ENCODE measurements at regions not wholly inside any gene's neighbourhood (a gene's known extent, or its start where the extent isn't known, plus 50 kb on each side); places are given as distances from the start of the nearest gene placed in this dataset.
A peak's percentile ranks its signal among the peaks of the same experiment; 100 is the strongest.

DNA sequence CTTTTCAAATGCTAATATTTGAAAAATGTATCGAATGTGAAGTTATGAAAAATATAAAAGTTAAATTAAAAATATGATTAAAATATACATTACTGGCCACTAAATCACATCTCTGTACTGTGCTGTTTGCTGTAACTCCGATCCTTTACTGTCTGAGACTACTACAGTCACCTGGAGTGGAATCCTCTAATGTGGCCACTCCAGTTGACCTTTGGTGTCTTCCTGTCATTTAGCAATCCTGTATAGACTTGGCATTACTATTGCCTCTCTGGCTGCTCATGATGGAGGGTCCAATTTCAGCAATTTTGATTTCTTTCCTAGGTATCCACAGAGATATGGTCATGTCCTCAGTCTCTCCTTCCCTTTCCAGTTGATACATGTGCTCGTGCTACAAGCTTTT lies 560.0 kb downstream of the CCDC85A start:
- ATAC-seq (no peak), DNase-seq (ENCODE audit: missing footprints) (no peak)
- intact Hi-C loops (cut with DNase I) = no loop called here

DNA sequence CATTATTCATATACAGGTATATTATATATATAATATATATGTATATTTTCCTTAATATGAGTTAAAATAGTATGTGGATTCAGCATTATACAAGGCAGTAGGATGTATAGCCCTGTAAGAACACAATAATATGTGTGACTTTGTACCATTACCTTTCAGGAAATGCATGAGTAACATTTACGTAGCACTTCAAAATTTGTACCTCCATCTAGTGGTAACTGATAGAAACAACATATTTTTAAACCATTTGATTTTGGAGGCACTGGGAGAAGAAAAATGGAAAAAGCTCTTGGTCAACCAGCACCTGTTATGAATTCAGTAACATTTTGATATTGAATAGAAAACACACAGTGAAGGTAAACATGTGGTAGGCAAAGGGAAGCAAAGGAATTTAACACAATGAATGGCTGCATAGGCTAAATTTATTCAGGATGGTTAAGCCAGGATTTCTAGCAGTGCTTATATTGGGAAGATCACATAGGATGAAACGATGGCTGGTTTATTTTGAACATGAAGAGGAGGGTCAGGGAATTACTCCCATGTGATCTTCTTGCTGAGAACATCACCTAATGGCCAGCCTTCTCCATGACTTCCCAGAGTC lies 565.5 kb downstream of the CCDC85A start:
- no peak for ATAC-seq
- no peak for DNase-seq (ENCODE audit: missing footprints)
- intact Hi-C loops (cut with DNase I) = loop anchor here (2.0 to 5.0 kb wide), 2 partner anchors 462 to 564 kb away; no protein-coding TSS in a partner anchor

DNA sequence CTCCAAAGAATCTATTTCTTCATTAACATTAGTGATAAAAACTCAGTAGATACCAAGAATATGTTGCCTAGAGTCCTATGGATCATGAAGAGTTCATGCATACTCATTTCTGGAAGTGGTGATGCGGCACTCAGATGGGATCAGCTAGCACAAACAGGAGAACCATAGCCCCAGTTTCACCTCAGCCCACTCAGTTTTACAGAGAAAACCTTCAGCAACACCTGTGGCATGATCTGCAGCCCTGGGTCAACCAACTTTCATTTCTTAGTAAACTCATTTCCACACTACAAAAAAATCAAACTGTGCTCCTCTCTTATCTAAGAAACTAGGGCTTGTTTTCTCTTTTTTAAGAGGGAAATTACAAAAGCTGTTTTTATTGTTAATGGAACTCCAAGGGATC lies 569.4 kb downstream of the CCDC85A start:
- ATAC-seq = no peak
- intact Hi-C loops (cut with DNase I) = loop anchor here (10.0 kb wide), 1 partner anchor 762 kb away; no protein-coding TSS in a partner anchor
- no peak for DNase-seq (ENCODE audit: missing footprints)

DNA sequence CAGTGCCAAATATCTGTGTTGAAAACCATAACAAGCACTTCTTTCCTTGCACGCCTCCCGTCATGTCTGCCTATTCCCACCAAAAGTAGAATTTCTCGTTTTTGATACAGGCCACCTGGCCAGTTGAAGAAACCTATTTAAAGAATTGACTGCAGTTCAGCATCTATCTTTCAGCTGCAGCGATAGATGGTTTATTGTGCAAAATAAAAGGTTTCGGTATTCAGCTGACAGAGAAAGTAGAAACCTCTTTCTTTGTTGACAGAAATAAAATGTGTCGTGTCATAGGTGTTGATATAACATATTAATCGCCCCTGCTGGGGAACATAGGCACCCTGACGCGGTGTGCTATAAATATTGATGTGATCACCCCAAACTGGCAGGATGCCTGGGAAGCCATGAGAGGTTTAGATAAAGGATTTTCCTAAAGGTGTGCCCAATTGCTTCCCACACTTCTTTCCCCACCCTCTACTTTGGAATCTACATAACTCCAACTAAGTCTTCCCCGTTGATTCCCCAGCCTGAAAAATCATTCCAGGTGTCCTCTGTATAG lies 570.4 kb downstream of the CCDC85A start:
- intact Hi-C loops (cut with DNase I) = loop anchor here (10.0 kb wide), 1 partner anchor 761 kb away; no protein-coding TSS in a partner anchor
- peak; percentile 77 for ATAC-seq
- peak; percentile 28 for DNase-seq (ENCODE audit: missing footprints)

DNA sequence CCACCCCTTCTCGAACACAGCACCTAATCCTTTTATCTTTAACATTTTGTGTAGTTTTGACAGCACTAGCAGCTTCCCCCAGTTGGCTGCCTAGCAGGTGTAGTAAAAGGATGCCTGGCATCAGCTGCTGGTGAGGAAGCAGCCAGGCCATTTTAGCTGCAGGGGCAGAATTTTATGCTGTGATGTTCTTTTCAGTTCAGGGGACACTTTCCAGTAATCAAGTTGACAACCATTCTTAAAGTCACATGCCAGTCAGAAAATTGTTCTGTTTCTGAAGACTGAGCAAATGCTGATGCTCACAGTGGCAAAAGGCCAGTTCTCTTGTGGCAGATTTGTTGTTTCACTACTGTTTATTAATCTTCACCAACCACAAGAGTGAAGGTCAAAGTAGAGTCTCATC lies 570.8 kb downstream of the CCDC85A start:
- peak; percentile 13 for ATAC-seq
- intact Hi-C loops (cut with DNase I) = loop anchor here (10.0 kb wide), 1 partner anchor 760 kb away; no protein-coding TSS in a partner anchor
- DNase-seq (ENCODE audit: missing footprints) = no peak

DNA sequence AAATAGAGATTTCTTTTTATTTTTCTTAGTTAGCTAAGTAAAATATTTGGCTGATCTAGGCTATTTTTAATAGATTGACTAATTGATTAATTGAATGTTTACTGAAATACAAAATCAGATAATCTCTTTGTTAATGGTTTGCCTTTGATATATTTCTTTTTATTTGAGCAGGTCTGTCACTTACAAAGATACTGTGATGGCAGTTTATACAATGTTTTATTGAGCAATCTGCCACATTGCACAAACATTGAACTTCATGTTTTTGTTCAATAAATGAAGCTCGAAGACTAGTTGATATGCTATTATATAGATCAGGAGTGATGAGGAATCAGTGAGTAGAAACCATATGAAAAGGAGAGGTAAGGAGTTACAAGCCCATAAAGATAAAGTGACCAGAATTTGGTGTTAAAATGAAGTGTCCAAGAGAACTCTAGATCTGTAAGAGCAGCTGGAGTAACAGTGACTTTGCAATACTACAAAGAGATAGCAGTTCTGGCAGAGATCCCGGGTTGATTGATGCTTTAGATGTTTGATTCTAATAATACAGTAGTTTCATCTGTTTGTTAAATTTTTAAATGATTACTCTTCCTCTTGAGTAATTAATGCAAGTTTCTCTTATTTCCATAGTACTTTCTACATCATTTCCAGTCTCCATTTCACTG lies 574.2 kb downstream of the CCDC85A start:
- DNase-seq (ENCODE audit: missing footprints) (no peak), ATAC-seq (no peak)
- intact Hi-C loops (cut with DNase I) = loop anchor here (10.0 kb wide), 1 partner anchor 757 kb away; no protein-coding TSS in a partner anchor

DNA sequence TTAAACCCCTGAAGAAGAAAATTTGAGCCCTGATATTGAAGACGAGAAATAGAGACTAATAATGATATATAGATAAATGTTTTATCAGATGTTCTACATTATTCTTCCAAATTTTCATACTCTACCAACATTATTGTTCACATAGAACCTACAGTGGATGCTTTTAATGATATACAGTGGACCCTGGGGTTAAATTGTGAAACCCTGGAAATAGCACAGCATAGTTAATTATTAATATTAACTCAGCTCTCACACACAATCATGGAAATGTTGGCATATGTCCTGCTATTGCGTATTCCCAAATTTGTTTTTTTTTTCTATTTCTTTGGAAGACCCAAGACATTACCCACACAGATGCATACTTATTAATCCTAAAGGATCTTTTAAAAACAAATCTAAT lies 579.9 kb downstream of the CCDC85A start:
- no peak for ATAC-seq
- no peak for DNase-seq (ENCODE audit: missing footprints)
- intact Hi-C loops (cut with DNase I) = no loop called here

DNA sequence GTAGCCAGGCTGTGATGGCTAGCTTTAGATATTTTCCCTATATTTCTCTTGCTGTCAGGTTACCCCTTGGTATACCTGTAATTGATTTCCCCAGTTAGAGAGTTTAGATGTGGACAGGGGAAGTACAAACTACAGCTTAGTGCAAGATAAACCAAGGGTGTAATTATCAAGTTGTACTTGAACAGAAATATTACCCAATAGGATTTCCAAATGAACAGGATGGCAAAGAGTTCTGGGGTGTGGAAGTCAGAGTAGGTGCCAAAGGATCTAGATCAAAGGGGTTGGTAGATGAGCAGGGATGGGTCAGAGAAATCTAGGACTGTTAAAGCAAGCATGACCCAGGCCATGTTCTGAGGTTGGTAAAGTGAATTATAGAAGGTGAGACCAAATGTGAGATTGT lies 585.2 kb downstream of the CCDC85A start:
- ATAC-seq = no peak
- intact Hi-C loops (cut with DNase I) = no loop called here
- no peak for DNase-seq (ENCODE audit: missing footprints)

DNA sequence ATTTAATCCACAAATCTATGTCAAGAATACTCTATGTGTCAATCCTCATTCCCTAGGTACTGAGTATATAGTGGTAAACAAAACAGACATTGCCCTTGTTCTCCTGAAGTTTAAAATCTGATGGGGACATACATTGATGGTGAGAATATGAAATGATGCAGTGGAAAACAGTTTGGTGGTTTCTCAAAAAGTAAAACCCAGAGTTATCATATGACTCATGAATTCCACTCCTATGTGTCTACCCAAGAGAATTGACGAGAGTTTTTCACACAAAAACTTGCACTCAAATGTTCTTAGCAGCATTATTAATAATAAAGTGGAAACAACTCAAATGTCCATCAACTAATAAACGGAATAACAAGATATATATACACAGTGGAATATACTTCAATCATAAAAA lies 586.7 kb downstream of the CCDC85A start:
- no peak for DNase-seq (ENCODE audit: missing footprints)
- intact Hi-C loops (cut with DNase I) = no loop called here
- ATAC-seq = no peak

DNA sequence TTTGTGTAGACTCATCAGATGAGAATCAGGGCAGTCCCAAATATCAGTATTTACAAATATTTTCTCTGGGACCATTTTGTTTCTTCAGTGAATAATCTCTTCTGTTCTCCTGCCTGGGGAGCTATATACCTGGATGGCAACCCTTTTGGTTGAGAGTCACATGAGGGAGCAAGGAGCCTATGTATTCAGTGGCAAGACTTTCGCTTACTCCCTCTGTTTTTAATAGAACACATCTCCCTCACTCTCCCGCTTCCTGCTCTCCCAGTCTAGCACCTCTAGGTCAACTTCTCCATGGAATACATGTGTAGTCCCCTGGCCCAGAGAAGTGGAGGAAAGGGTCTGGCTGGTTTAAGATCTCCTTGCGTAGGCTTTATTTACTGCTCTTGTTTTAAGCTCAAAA lies 600.3 kb downstream of the CCDC85A start:
- intact Hi-C loops (cut with DNase I) = no loop called here
- ATAC-seq (no peak), DNase-seq (ENCODE audit: missing footprints) (no peak)

DNA sequence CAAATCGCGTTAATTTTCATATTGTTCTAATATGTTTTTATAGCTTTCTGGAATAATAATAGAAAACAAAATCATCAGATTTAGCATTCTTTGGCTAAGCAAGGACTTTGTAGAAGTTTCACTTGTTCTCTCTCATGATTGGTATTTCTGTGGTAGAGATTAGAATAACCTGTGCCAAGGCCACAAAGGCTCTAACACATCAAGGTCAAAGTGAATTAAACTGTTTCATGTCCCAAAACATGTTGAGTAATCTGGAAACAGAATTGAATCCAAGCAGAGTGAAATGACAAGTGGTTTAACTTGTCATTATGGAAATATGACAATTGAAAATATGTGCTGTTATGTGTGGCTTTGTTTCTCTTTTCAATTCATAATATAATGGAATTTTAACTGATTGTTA lies 617.4 kb downstream of the CCDC85A start:
- ATAC-seq (no peak), DNase-seq (ENCODE audit: missing footprints) (no peak)
- intact Hi-C loops (cut with DNase I) = no loop called here

DNA sequence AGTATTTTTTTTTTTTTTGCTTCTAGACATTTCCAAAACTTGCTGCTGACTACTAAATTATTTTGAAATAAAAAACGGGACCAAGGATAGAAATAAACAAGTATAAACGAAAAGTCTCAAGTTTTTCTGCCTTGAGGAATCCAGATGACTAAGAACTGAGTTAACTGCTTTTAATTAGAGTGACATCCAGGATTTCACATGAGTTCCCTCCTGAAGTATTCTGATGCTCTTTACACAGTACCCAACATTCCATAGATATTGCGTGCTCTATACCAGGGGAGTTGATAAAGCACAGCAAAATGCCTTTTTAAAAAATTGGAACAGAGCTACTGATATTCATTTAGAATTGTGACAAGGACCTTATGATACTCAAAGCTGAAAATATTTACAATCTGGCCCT lies 618.0 kb downstream of the CCDC85A start:
- intact Hi-C loops (cut with DNase I) = no loop called here
- ATAC-seq = no peak
- no peak for DNase-seq (ENCODE audit: missing footprints)

DNA sequence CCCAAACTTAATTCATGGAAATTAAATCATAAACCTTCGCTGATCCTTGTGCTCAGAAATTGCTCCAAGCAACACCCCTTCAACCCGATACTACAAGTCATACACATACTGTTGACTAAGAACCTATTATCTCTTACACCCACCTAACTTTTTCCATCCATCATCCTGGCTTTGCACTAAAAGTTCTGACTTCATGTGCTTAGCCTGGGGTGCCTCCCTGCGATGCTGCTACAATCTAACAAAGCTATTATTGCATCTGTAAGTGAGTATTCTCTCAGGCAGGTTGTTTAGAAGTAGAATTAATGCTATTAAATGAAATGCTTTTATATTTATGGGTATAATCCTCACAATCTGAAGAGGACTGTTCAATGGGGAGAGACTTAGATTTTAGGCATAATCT lies 619.8 kb downstream of the CCDC85A start:
- intact Hi-C loops (cut with DNase I) = no loop called here
- DNase-seq (ENCODE audit: missing footprints) (no peak), ATAC-seq (no peak)

DNA sequence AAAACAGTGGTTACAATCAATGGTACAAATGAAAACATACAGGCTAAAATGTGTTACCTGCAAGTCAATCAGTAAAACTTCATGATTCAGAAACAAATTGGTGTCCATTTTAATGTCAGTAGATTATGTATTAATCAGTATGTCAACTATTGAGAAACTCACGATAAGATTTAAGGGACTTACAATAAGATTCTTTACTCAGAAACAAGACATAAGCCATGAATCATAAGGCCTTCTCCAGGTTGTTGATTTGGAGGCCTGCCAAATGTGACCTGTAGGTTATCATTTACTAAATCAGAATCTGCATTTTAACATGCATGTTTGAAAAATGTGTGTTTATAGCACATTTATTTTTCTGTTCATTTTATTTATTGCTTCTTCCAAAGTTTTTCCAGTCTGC lies 623.1 kb downstream of the CCDC85A start:
- intact Hi-C loops (cut with DNase I) = no loop called here
- no peak for ATAC-seq
- DNase-seq (ENCODE audit: missing footprints) = no peak

DNA sequence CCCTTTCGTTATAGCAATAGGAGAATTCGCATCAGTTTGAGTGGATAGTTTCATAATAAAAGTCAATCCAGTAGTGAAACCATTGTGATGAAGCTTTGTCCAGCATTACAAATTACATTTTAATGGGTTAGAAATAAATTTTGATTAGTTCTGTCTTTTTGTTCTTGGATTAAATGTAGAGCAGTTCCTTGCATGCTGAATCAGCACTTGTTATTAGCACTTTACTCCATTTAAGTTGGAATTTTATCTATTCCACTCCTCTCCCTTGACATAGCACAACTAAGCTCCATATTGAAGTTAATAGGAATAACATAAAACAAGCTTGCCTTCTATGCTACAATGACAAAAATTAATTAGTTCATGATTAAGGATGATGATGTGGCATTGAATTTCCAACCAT lies 624.1 kb downstream of the CCDC85A start:
- ATAC-seq (no peak), DNase-seq (ENCODE audit: missing footprints) (no peak)
- intact Hi-C loops (cut with DNase I) = no loop called here

DNA sequence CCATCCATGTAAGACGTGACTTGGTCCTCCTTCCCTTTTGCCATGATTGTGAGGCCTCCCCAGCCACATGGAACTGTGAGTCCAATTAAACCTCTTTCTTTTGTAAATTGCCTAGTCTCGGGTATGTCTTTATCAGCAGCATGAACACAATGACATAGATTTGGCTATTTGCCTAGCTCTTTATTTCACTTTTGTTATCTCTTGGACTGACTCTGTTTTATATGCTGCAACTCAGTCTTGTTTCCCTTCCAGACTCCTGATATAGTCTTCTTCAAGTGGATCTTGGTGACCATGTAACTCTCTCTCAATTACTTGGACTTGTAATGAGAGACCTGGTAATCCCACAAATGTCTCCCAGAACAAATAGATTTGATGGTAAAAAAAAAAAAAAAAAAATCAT lies 627.6 kb downstream of the CCDC85A start:
- ATAC-seq = no peak
- DNase-seq (ENCODE audit: missing footprints) = no peak
- intact Hi-C loops (cut with DNase I) = no loop called here

DNA sequence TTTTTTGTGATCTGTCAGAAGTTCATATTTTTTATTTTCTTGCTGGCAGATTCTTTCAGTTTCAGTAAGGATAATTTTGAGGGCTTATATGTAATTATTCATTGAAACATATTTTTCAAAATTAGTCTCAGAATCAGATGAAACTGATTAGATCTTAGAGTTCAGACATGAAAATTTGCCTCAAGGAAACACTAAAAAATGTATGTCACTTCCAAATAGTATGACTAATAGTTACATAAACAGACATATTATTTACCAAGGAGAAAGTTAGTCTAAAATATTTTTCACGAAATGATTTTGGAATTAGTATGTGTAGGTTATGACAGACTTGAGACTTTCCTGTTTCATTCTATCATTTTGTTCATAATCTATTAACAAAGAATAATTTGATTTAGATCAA lies 628.6 kb downstream of the CCDC85A start:
- intact Hi-C loops (cut with DNase I) = no loop called here
- no peak for ATAC-seq
- no peak for DNase-seq (ENCODE audit: missing footprints)

DNA sequence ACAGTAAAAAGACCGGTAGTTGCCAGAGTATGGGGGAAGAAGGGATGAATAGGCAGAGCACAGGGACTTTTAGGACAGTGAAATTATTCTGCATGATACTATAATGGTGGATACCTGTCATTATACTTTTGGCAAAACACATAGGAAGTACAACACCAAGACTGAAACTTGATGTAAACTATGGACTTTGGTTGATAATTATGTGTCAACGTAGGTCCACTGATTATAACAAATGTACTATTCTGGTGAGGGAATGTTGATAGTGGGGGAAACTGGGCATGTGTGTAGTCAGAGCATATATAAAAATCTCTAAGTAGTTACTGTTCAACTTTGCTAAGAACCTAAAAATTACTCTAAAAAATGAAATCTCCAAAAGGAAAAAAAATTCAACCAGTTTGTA lies 629.7 kb downstream of the CCDC85A start:
- DNase-seq (ENCODE audit: missing footprints) (no peak), ATAC-seq (no peak)
- intact Hi-C loops (cut with DNase I) = no loop called here

DNA sequence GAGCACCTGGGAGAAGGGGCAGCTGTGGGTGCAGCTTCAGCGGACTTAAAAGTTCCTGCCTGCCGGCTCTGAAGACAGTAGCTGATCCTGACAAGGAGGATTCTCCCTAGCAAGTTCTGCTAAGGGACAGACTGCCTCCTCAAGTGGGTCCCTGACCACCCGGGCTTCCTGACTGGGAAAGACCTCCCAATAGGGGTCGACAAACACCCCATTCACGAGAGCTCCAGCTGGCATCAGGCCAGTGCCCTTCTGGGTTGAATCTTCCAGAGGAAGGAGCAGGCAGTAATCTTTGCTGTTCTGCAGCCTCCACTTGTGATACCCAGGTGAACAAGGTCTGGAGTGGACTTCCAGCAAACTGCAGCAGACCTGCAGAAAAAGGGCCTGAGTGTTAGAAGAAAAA lies 632.9 kb downstream of the CCDC85A start:
- intact Hi-C loops (cut with DNase I) = no loop called here
- ATAC-seq = no peak
- no peak for DNase-seq (ENCODE audit: missing footprints)

DNA sequence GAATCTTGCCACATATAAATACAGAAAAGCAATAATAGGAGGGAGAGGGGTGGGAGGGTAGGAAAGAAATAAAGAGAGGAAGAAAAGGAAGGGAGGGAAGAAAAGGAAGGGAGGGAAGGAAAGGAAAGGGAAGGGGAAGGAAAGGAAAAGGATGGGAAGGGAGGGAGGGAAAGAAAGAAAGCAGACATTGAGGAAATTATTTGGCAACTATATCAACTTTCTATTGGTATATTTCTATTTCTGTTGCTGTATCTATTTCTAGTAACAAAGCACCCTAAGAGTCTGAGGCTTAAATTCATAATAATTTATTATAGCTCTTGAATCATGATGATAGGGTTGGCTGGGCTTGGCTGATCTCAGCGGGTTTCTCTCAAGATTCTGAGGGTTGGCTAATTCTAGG lies 648.0 kb downstream of the CCDC85A start:
- ATAC-seq = no peak
- intact Hi-C loops (cut with DNase I) = no loop called here
- DNase-seq (ENCODE audit: missing footprints) = no peak
